NCI-H1105 treated with DMSO at 0.1 percent for 48 hours (cell line): ENCODE measurements at regions not wholly inside any gene's neighbourhood (a gene's known extent, or its start where the extent isn't known, plus 50 kb on each side); places are given as distances from the start of the nearest gene placed in this dataset.

ENCODE experiments used
- DNase-seq: peaks from one replicate; lab custom pipeline; 2025; lab: John Stamatoyannopoulos, UW

- no peak for DNase-seq
Observed at GRCh38 chr6:168722397-168722796, 281.4 kb downstream of the SMOC2 start.

DNA sequence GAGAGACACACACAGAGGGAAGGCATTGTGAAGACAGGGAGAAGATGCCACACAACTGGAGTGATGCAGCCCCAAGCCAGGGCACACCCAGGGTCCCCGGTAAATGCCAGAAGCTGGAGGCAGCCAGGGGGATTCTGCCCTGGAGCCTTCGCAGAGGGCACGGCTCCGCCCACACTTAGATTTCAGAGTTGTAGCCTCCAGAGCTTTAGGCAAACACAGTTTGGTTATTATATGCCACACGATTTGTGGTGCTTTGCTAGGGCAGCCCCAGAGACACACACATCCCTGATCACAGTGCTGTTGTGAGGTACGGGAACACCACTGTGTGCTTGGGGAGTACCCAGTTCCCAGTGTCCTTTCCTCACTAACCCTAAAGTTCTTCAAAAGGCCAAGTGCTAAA lies 280.6 kb downstream of the SMOC2 start:
- no peak for DNase-seq

DNA sequence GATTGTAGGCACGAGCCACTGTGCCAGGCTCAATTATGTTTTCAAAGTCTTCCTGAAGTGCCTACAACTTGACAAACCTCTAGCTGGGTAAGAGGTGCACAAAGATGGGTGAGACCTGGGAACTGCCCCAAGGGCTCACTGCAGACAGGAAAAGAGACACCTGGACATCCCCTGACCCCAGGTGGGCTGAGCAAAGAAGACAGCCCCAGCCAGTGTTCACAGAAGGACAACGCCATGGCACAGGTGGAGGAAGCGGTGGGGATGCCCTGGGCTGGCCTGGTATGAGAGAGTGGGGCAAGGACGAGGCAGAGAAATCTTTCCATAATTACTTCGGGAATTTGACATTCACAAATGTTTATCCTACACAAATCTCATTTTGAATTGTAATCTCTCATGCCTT lies 278.9 kb downstream of the SMOC2 start:
- no peak for DNase-seq

DNA sequence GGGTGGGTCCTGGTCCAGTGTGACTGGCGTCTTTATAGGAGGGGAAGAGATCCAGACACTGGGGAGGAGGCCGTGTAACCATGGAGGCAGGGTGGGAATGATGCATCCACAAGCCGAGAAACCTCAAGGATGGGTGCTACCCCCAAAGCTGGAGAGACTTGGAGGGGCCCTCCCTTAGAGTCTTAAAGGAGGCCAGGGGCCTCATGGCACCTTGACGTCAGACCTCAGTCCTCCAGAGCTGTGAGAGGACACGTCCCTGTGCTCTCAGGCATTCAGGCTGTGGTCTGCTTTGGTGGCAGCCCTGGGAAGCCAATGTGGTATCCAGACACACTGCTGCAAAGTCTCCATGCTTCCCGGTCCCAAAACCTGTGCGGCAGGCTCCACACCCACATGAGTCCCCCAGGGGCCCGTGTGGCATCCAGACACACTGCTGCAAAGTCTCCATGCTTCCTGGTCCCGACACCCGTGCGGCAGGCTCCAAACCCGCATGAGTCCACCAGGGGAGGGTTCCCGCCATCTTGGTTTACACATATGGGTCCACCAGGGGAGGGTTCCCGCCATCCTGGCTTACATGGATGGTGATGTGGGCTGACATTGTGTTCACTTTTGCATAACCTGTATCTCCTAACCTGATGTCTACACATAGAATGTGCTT lies 278.0 kb downstream of the SMOC2 start:
- no peak for DNase-seq
